T-helper 2 cell treated with Interferon-gamma antibody and Interleukin-4, amounts not matched to agents 5 μg/mL and 100 μg/mL, for 36 hours (primary cell): ENCODE measurements at regions not wholly inside any gene's neighbourhood (a gene's known extent, or its start where the extent isn't known, plus 50 kb on each side); places are given as distances from the start of the nearest gene placed in this dataset.

Source experiments
- DNase-seq: peaks from one replicate; pipeline ENCODE4 v3.0.0; 2021; ENCODE audit warnings: low spot score
- H3K27ac Mint-ChIP-seq: one replicate; pipeline ENCODE4 v1.8.0; 2021; ENCODE audit warnings: mild to moderate bottlenecking, mixed read lengths
- H3K27me3 Mint-ChIP-seq: one replicate; pipeline ENCODE4 v1.8.0; 2021; ENCODE audit warnings: low read depth, mixed read lengths
- H3K36me3 Mint-ChIP-seq: one replicate; pipeline ENCODE4 v1.8.0; 2021; ENCODE audit warnings: low read depth, mixed read lengths
- H3K4me1 Mint-ChIP-seq: one replicate; pipeline ENCODE4 v1.8.0; 2021; ENCODE audit warnings: low read depth, mixed read lengths
- H3K4me3 Mint-ChIP-seq: one replicate; pipeline ENCODE4 v1.8.0; 2022; ENCODE audit warnings: mild to moderate bottlenecking, moderate library complexity, mixed read lengths
- H3K9me3 Mint-ChIP-seq: one replicate; pipeline ENCODE4 v1.8.0; 2021; ENCODE audit warnings: mixed read lengths

DNA sequence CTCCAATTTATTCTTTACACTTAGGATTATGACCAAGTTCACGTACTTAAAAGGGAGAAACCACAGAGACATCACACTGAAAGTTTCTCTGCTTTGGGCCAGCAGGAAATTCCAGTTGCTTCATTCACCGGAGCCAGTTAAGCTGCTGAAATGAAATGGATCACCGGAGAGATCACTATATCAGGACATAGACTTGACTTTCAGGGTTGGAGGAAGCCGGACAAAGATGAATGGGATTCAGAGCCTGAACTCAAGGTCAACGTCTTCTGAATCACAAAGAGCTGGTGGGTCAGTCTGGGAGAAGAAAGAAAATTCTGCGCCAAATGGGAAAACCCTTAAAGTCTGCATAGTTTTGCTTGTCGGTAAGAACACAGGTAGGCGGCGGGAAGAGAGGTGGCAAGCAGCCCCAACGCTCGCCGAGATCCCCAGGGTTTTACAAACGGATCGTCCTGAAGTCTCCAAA lies 81.9 kb upstream of the CCDC28A start:
- DNase-seq = no peak
- Mint-ChIP-seq H3K27ac (no peak overlapping the region), H3K27me3 (peaks cover 46% of the 10 kb centered on the region), H3K9me3 (no peaks in the 10 kb centered on the region), H3K4me3 (peak overlapping the region; percentile 77), H3K4me1 (peaks cover 6% of the 10 kb centered on the region), H3K36me3 (no peaks in the 10 kb centered on the region)

GRCh38 chr6:138692058-138692977 lies 81.3 kb upstream of the CCDC28A start:
- no peaks in the 10 kb centered on the region for H3K9me3 Mint-ChIP-seq
- peaks cover 50% of the 10 kb centered on the region for H3K27me3 Mint-ChIP-seq
- no peaks in the 10 kb centered on the region for H3K36me3 Mint-ChIP-seq
- peak; percentile 56 for DNase-seq
- H3K4me3 Mint-ChIP-seq = peak overlapping the region; percentile 77
- peaks cover 6% of the 10 kb centered on the region for H3K4me1 Mint-ChIP-seq
- no peak overlapping the region for H3K27ac Mint-ChIP-seq

DNA sequence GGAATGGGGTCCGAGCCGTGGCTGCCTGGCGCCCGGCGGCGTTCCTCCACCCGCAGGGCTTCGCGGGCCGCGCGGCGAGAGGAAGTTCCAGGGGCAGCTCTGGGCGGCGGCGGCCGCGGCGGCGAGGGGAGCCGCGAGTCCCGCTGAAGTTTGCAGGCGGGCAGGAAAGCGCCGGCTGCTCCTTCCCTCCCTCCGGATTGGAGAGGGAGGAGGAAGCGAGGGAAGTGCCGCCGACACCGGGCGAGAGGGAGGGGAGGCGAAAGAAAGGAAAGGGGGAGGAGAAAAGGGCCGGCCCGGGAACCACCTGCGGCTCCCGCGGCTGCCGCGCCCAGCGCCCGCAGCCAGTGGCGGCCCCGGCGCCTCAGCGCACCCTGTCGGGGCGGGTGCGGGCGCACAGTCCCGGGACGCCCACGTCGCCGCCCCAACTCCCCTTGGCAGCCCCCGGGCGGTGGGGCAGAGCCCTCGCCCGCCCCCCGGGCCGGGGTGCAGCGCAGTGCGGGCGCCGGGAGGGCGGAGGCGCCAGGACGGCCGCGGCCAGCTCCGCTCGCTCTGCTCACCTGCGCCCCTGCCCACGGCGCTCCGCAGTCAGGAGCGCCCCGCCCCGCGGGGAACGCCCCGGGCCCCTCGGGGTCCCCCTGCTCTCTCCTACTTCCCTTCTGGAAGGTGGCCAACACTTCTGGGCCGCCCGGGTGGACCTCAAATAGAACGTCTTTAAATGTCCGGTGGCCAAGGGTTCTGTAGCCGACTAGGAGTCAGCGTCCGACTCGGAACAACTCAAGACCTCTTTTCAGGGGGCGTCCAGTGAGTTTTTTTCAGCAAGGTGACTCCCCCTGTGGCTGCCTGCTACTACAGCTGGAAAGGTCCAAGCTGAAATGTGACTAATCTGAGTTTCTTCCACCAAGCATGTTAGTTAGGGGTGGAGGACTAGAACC lies 80.3 kb upstream of the CCDC28A start:
- Mint-ChIP-seq H3K4me3 (peak overlapping the region; percentile 87), H3K27me3 (peaks cover 51% of the 10 kb centered on the region), H3K4me1 (peaks cover 6% of the 10 kb centered on the region), H3K36me3 (no peaks in the 10 kb centered on the region), H3K9me3 (no peaks in the 10 kb centered on the region), H3K27ac (no peak overlapping the region)
- peak; percentile 48 for DNase-seq

DNA sequence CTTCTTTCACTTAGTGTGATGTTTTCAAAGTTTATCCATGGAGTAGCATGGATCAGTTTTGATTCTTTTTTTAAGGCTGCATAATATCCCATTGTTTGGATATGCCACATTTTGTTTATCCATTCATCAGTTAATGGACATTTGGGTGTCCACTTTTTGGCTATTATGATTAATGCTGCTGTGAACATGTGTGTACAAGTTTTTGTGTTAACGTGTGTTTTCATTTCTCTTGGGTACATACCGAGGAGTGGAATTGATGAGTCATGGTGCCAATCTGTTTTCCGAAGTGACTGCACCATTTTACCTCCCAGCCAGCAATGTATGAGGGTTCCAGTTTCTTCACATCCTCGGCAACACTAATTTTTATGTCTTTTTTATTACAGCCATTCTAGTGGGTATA lies 78.4 kb upstream of the CCDC28A start:
- H3K9me3 Mint-ChIP-seq = no peaks in the 10 kb centered on the region
- H3K4me1 Mint-ChIP-seq = peaks cover 6% of the 10 kb centered on the region
- no peak for DNase-seq
- H3K4me3 Mint-ChIP-seq = peak overlapping the region; percentile 4
- H3K27ac Mint-ChIP-seq = no peak overlapping the region
- H3K36me3 Mint-ChIP-seq = no peaks in the 10 kb centered on the region
- H3K27me3 Mint-ChIP-seq = peaks cover 58% of the 10 kb centered on the region

DNA sequence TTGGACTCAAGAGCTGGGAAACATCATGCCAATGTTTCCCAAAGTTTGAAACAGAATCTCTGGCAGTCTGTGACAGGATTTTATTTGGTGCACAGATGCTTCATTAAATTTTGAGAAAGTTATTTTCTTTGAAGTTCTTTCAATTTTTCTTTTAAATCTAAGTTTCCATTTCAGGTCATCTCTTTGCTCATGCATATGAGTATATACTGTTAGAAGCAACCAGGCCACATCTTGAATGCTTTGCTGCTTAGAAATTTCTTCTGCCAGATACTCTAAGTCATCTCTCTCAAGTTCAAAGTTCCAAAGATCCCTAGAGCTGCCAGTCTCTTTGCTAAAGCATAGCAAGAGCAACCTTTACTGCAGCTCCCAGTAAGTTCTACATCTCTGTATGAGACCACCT lies 59.1 kb upstream of the CCDC28A start:
- H3K4me3 Mint-ChIP-seq = no peak overlapping the region
- H3K27me3 Mint-ChIP-seq = peaks cover 32% of the 10 kb centered on the region
- no peak for DNase-seq
- no peaks in the 10 kb centered on the region for H3K36me3 Mint-ChIP-seq
- peaks cover 11% of the 10 kb centered on the region for H3K9me3 Mint-ChIP-seq
- H3K4me1 Mint-ChIP-seq = no peaks in the 10 kb centered on the region
- H3K27ac Mint-ChIP-seq = no peak overlapping the region

DNA sequence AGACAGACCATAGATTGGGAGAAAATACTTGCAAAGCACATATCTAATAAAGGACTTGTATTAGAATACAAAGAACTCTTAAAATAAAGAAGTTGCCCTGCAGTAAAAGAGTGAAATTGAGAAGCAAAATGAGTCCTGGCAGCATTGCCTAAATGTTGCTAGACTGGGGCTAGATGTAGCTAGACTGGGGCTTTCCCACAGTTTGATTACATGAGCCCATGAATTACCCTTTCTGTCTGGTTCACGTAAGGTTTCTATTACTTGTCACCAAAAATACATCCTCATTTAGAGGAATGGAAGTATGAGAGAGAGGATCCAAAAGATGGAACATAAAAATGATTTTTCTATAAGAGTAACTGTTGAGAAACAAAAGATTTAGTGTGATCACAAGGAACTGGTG lies 57.6 kb upstream of the CCDC28A start:
- DNase-seq = no peak

GRCh38 chr6:138716971-138717665 lies 56.5 kb upstream of the CCDC28A start:
- Mint-ChIP-seq H3K27me3 (peaks cover 28% of the 10 kb centered on the region), H3K4me1 (no peaks in the 10 kb centered on the region), H3K27ac (no peak overlapping the region), H3K9me3 (peaks cover 11% of the 10 kb centered on the region), H3K4me3 (no peak overlapping the region), H3K36me3 (no peaks in the 10 kb centered on the region)
- DNase-seq = no peak

More for the DNA sequence above, 57.6 kb upstream of the CCDC28A start:
- Mint-ChIP-seq H3K4me3 (no peak overlapping the region), H3K36me3 (no peaks in the 10 kb centered on the region), H3K27me3 (peaks cover 28% of the 10 kb centered on the region), H3K27ac (no peak overlapping the region), H3K4me1 (no peaks in the 10 kb centered on the region), H3K9me3 (peaks cover 11% of the 10 kb centered on the region)

- Mint-ChIP-seq H3K36me3 (no peaks in the 10 kb centered on the region), H3K27ac (no peak overlapping the region), H3K9me3 (peaks cover 7% of the 10 kb centered on the region), H3K27me3 (peaks cover 28% of the 10 kb centered on the region), H3K4me3 (no peak overlapping the region), H3K4me1 (no peaks in the 10 kb centered on the region)
- no peak for DNase-seq
These were observed 54.4 kb upstream of the CCDC28A start for GRCh38 chr6:138719011-138719635.

- DNase-seq = no peak
- Mint-ChIP-seq H3K27ac (no peak overlapping the region), H3K36me3 (no peaks in the 10 kb centered on the region), H3K9me3 (peaks cover 3% of the 10 kb centered on the region), H3K4me3 (no peak overlapping the region), H3K4me1 (no peaks in the 10 kb centered on the region), H3K27me3 (peaks cover 28% of the 10 kb centered on the region)
These were observed 53.8 kb upstream of the CCDC28A start for GRCh38 chr6:138719744-138720143.

DNA sequence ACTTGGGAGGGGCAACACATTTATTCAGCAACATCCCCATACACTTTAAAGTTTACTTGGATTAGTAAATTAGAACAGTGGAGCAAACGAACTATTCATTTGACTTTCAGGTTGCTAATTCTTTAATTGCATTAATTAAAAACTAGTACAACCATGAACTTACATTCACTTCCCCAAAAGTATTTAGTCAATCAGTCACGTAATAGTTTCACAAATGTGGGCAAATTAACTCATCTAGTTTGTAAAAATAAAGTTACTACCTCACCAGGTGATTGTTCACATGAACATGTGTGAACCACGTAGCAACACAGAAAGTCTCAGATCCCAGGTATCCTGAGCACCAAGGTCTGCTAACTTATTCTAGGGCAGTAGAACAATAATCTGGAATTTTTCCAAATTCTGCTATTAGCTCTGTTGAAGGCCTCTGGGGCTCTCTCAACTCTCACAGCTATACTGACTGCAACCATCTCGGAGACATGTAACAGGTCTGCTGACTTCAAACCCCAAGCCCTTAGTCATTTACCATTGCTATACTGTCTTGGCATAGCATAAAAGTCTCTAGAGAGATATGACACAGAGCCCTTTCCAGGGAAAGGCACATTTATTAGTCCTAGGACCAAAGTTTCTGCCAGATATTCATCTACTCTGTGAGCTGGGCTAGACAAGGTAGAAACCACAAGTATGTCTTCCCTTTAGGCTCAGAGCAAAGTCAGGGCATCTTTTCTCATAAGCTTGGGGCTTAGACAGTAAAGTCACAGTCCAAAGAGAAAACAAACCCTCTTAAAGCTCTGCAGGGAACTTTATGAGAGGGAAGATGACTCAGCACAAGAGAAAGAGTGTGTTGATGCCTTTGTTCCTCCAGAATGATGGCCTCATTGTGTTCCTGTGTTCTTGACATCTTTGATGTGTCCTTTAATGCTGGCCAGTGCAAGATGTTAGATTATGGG lies 50.9 kb upstream of the CCDC28A start:
- no peaks in the 10 kb centered on the region for H3K36me3 Mint-ChIP-seq
- no peaks in the 10 kb centered on the region for H3K9me3 Mint-ChIP-seq
- no peak overlapping the region for H3K27ac Mint-ChIP-seq
- peaks cover 10% of the 10 kb centered on the region for H3K27me3 Mint-ChIP-seq
- no peak overlapping the region for H3K4me3 Mint-ChIP-seq
- DNase-seq = no peak
- H3K4me1 Mint-ChIP-seq = no peaks in the 10 kb centered on the region
